T47D (cell line): ENCODE measurements at regions not wholly inside any gene's neighbourhood (a gene's known extent, or its start where the extent isn't known, plus 50 kb on each side); places are given as distances from the start of the nearest gene placed in this dataset.

Source experiments
- DNase-seq, 2 experiments: peaks; one replicate each; pipeline versions ENCODE4 v3.0.0 to v3.0.0-alpha.2; 2011 to 2012; ENCODE audit warnings: low read depth in 1 of 2, low spot score in 1 of 2
- JUND ChIP-seq: IDR thresholded peaks from 2 replicates; pipeline ENCODE4 v1.6.1; 2012; ENCODE audit warnings: low read depth
- in situ Hi-C: cut with HindIII; loops from 2 replicates; pipeline ENCODE4 v1.10.0; 2016; ENCODE audit warnings: low sequenced_read_pairs, low pct_unique_long_range_greater_than_20kb

GRCh38 chr2:207318181-207318628, 152.5 kb upstream of the KLF7 start:
- DNase-seq, result no peak
- no peak for TF ChIP-seq JUND
- in situ Hi-C loops, result no loop called here

- in situ Hi-C loops, result no loop called here
- no peak for DNase-seq
- TF ChIP-seq JUND, result no peak
These were observed 153.6 kb upstream of the KLF7 start for GRCh38 chr2:207319316-207319715.

GRCh38 chr2:207320381-207321159, 154.8 kb upstream of the KLF7 start:
- in situ Hi-C loops, result no loop called here
- no peak for TF ChIP-seq JUND
- DNase-seq, result no peak

GRCh38 chr2:207321514-207321913, 155.8 kb upstream of the KLF7 start:
- no peak for TF ChIP-seq JUND
- in situ Hi-C loops, result no loop called here
- no peak for DNase-seq

- TF ChIP-seq JUND, result no peak
- no peak for DNase-seq
These were observed 158.3 kb upstream of the KLF7 start for GRCh38 chr2:207324001-207324400.

GRCh38 chr2:207327513-207327912, 161.8 kb upstream of the KLF7 start:
- TF ChIP-seq JUND, result no peak
- no peak for DNase-seq
- in situ Hi-C loops, result no loop called here

More at GRCh38 chr2:207324001-207324400, 158.3 kb upstream of the KLF7 start:
- in situ Hi-C loops, result no loop called here

- in situ Hi-C loops, result no loop called here
- no peak for TF ChIP-seq JUND
- DNase-seq, result no peak
These were observed 163.2 kb upstream of the KLF7 start for GRCh38 chr2:207328944-207329386.

GRCh38 chr2:207330912-207331311, 165.2 kb upstream of the KLF7 start:
- no peak for DNase-seq
- in situ Hi-C loops, result no loop called here
- no peak for TF ChIP-seq JUND

- no peak for TF ChIP-seq JUND
- in situ Hi-C loops, result no loop called here
- no peak for DNase-seq
These were observed 165.9 kb upstream of the KLF7 start for GRCh38 chr2:207331674-207332073.

GRCh38 chr2:207332480-207333212, 166.9 kb upstream of the KLF7 start:
- no peak for TF ChIP-seq JUND
- no peak for DNase-seq
- in situ Hi-C loops, result no loop called here

- in situ Hi-C loops, result no loop called here
- TF ChIP-seq JUND, result no peak
These were observed 168.0 kb upstream of the KLF7 start for GRCh38 chr2:207333599-207334300.

GRCh38 chr2:207334301-207334623, 168.5 kb upstream of the KLF7 start:
- no peak for TF ChIP-seq JUND
- DNase-seq, result no peak
- in situ Hi-C loops, result no loop called here

More at GRCh38 chr2:207333599-207334300, 168.0 kb upstream of the KLF7 start:
- no peak for DNase-seq
